GM21619 (cell line): ENCODE measurements at regions not wholly inside any gene's neighbourhood (a gene's known extent, or its start where the extent isn't known, plus 50 kb on each side); places are given as distances from the start of the nearest gene placed in this dataset.
"Not testable (repeated sequence)": the region's sequence is repeated elsewhere in the genome, so short reads cannot be mapped to it uniquely, and the experiment has no call there.

Source experiments
- ATAC-seq: cut with Tn5 transposase; IDR thresholded peaks from one replicate; pipeline ENCODE4 v1.9.1; 2021; ENCODE audit not compliant: unreplicated experiment

DNA sequence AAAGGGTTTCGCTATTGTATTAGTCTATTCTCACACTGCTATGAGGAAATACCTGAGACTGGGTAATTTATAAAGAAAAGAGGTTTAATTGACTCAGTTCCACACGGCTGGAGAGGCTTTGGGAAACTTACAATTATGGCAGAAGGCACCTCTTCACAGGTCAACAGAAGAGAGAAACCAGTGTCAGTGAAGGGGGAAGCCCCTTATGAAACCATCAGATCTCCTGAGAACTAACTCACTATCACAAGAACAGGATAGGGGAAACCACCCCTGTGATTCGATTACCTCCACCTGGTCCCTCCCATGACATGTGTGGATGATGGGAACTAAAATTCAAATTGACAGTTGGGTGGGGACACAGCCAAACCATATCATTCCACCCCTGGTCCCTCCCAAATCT lies 589.5 kb downstream of the CENPC start:
- no peak for ATAC-seq

DNA sequence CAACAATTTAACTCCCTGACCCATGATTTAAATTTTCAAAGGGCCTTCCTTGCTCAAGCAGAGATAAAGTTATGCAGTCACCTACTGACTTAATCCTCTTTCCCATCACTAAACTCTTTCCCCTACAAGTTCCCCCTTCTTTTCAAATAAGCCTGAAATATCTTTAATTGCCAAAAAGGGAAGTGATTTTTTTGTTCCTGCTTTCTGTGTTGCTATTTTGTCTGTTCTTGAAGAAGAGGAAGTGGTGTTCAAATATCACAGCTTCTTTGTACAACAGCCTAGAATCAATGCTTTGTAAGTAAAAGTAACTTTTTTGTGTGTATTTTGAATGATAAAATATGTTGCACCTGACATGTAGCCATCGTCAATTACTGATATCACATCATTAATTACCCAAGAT lies 595.9 kb downstream of the CENPC start:
- ATAC-seq, result no peak

DNA sequence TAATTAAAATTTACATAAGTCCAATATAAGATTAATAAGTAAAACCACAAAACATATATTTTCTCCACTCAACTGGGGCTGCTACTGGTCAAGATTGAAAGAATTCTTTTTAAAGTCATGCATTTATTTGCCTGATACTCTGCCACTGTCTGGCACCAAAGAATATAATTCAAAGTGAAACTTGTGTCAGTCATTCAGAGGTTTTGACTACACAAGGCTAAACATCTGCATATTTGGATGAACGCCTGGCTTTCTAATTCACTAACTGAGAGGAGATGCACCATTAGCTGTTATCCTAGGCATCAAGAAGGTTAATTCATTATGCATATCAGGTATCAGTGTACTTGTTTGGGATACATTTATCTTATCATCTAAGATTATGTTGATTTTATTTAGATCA lies 598.5 kb downstream of the CENPC start:
- ATAC-seq, result no peak

GRCh38 chr4:66943112-66943511 lies 602.2 kb downstream of the CENPC start:
- no peak for ATAC-seq

DNA sequence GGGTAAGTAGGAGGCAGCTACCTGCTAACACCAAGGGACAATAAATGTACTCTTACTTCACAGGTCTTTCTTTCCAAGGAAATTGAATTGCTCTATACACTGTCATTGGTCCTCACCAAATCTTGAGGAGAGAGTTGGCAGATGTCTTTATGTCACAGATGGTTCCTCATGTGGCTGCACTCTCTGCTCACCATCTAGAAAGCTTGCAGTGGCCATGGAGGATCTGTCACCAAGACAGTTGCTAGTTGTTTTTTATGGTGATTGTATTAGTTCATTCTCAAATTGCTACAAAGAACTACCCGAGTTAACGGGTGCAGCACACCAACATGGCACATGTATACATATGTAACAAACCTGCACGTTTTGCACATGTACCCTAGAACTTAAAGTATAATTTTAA lies 613.3 kb downstream of the CENPC start:
- ATAC-seq, result not testable (repeated sequence)

- ATAC-seq, result no peak
Observed at GRCh38 chr4:66930206-66930605, 615.1 kb downstream of the CENPC start.

DNA sequence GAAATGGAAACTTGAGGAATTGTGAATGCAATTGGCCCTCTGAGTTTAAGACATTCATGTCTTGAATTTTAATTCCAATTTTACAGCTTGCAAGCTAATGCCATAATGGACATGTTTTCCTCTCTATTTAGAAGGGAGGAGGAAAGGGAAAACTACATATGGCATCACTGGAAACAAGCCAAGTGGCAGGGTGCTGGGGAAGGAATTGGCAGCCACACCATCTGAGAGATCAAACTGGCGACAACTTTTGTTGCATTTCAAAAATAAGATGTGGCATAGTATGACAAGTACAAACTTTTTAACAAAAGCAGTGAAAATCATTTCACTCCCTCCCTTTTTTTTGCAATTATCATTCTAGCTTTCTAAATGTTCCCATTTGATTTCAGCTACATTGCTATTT lies 615.6 kb downstream of the CENPC start:
- no peak for ATAC-seq

DNA sequence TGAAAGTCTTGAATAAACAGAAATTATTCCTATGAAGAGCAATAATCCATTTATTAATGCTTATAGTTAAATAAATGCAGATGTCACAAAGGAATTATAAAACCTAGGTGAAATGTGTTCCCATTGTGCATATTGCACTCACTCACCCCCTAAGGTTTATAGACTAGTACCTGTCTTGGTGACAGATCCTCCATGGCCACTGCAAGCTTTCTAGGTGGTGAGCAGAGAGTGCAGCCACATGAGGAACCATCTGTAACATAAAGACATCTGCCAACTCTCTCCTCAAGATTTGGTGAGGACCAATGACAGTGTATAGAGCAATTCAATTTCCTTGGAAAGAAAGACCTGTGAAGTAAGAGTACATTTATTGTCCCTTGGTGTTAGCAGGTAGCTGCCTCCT lies 616.4 kb downstream of the CENPC start:
- not testable (repeated sequence) for ATAC-seq

DNA sequence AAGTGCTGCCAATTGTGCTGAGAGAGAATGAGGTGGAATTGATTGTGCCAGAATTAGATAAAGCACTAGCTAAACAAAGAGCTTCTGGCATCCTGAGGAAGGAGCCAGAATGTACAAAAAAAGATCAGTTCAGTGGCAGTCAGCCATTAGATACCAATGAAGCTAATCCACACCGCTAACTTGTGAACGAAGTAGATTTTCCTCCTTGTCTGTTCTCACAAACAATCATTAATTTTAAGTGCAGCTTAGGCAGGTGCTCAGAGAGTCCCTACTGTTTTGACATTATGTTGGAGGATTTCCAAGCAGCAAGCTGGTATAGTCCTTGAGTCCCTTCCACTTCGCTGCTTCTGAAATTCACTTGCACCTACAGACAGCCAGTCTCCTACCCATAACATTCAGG lies 617.4 kb downstream of the CENPC start:
- ATAC-seq, result no peak

DNA sequence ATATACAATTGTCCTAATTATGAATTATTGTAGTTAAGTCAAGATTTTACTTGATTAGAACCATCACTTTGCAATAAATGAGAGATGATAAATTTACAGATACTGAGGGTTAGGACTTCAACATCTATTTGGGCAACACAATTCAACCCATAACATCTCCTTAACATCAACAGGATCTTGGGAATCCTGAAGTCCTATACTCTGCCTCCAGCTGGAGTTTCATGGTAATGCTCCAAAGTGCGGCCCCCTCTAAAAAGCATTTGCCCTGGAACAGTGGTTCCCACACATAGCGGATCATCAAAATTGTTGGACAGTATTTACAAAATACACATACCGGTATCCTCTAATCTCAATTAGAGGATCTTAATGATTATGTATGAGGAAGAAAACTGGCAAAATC lies 618.6 kb downstream of the CENPC start:
- no peak for ATAC-seq

GRCh38 chr4:66923081-66923865 lies 622.0 kb downstream of the CENPC start:
- no peak for ATAC-seq

DNA sequence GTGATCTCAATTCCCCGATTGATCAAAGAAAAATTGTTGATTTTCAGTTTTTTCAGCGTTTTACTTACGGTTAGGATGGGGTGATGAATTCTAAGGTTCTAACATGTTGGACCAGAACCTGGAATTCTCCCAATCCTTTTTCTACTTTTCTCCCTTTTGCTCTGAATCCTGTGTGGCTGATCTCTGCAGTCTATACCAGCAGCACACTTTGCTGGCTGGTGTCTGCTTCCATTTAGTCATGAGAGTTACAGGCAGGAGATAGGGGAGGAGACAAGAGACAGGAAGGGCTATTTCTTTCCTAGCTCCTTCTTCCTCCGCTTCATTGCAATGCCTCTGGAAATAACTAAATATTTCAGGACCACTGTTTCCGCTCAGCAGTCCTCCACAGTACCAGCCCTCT lies 623.9 kb downstream of the CENPC start:
- no peak for ATAC-seq

- no peak for ATAC-seq
Observed at GRCh38 chr4:66920514-66920913, 624.8 kb downstream of the CENPC start.

GRCh38 chr4:66911880-66912279 lies 633.4 kb downstream of the CENPC start:
- ATAC-seq, result no peak

DNA sequence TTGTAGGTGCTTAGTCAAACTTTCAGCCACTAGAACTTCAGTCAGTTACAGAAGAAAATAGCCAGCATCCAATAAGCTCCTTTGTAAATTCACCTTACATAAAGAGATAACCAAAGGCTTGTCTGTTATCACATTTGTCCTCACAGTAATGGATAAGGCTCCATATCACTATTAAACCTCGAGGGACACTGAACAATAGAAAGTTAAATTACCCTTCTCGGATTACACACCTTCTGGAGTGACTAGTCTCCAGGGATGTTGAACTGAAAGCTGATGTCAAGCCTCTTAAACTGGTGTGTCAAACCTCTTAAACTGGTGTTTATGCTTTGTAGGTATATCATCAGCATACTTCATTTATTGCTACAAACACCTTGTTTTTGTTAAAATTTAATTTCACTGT lies 639.0 kb downstream of the CENPC start:
- ATAC-seq, result no peak

DNA sequence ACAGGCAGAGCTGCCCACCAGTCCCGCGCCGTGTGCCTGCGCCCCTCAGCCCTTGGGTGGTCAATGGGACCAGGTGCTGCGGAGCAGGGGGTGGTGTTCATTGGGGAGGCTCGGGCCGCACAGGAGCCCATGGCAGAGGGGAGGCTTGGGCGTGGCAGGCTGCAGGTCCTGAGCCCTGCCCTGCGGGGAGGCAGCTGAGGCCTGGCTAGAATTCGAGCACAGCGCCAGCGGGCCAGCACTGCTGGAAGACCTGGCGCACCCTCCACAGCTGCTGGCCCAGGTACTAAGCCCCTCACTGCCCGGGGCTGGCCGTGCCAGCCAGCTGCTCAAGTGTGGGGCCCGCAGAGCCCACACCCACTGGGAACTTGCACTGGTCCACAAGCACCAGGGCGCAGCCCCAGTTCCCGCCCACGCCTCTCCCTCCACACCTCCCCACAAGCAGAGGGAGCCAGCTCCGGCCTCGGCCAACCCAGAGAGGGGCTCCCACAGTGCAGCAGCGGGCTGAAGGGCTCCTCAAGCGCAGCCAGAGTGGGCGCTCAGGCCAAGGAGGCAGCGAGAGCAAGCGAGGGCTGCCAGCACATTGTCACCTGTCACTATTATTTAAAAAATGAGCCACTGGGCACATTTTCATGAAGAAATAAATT lies 645.8 kb downstream of the CENPC start:
- no peak for ATAC-seq

GRCh38 chr4:66893807-66894206 lies 651.5 kb downstream of the CENPC start:
- no peak for ATAC-seq

- ATAC-seq, result no peak
Observed at GRCh38 chr4:66887061-66887460, 658.2 kb downstream of the CENPC start.

DNA sequence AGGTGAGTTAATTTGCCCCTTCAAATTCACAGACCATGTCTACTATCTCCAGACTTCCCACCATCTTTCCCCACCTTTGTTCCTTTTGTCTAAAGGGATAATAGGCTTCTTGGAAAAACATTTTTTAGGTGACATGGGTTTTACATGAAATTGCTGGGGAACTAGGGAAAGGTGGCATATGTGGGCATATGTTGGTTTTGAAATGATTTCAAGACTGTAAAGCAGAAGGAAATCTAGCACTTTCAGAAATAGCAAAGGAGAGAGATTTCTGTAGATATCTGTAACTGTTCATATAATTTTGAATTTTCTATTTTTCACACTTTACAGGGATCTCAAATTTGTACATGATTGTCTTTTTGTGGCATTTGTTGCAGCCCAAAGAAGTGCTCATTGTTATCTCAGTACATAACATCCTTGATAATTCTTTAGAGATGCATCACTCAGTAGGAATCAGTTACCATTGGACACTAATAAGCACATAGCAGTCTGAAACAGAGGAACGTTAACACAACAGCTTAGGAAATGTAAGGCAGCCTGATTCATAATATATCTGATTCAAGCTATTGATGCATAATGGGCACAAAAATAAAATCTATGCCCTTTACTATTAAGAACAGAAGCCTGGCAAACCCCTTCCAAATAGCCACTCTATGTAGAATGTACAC lies 659.7 kb downstream of the CENPC start:
- ATAC-seq, result no peak

DNA sequence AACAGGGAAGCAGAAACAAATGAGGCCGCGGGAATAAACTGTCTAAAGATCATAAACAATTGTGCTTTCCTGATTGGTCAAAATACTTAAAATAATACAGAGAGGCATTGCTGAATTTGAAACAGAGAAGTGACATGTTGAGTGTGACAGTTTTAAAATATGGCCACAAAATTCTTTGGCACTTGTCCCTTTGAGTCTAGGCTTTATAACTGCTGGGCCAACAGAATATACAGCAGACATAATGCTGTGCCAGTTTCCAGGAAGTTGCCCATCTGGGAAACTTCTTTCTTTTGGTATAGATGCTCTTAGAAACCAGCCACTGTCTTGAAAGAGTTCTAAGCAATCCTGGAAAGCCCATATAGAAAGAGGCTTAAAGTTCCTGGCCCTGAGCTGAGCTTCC lies 668.4 kb downstream of the CENPC start:
- ATAC-seq, result no peak

DNA sequence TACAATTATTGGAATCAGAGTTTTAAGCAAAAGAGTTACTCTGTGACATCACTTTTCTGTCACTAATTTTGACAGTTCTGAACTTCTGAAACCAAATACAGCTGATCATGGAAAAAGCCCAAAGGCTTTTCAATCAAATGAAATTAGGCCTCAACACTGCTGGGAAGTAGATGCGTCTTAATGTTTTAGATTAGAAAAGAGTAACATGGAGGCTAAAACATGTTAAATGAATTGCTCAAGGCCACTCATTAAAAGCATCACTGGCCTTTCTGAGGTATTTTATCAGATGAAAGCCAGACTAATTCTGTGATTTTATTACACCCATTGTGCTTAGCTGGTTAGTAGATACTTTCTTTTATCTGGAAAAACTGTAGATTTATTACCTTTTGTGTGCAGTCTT lies 672.6 kb downstream of the CENPC start:
- ATAC-seq, result no peak

DNA sequence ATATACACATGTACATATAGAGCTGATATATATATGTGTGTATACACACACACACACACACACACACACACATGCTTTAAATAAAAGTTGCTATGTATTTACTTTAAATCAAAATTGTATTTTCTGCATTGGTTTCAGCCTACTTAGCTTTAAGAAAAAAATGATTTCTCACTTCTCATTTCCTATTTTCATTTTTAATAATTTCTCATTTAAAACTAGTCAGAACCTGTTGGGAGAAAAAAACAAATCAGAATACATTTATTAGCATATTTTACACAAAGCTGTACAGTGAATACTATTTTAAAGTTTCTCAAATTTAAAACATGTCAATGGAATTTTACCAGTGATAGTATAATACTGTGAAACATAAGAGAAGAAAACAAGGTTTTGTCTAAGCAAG lies 681.8 kb downstream of the CENPC start:
- no peak for ATAC-seq
